IPS-18a (cell line): ENCODE measurements at regions not wholly inside any gene's neighbourhood (a gene's known extent, or its start where the extent isn't known, plus 50 kb on each side); places are given as distances from the start of the nearest gene placed in this dataset.

Experiments used
- H3K27ac ChIP-seq: one replicate; pipeline ENCODE4 v1.5.1; 2013; ENCODE audit warnings: low read length
- H3K27me3 ChIP-seq: one replicate; pipeline ENCODE4 v1.6.1; 2013; ENCODE audit warnings: mild to moderate bottlenecking, low read length; ENCODE audit not compliant: control insufficient read depth, insufficient read depth
- H3K36me3 ChIP-seq: one replicate; pipeline ENCODE4 v1.6.1; 2013; ENCODE audit warnings: low read depth, low read length; ENCODE audit not compliant: control insufficient read depth
- H3K4me1 ChIP-seq: one replicate; pipeline ENCODE4 v1.6.1; 2013; ENCODE audit warnings: low read depth, low read length; ENCODE audit not compliant: control insufficient read depth
- H3K4me3 ChIP-seq: one replicate; pipeline ENCODE4 v1.5.1; 2013; ENCODE audit warnings: low read length
- H3K9ac ChIP-seq: one replicate; pipeline ENCODE4 v1.6.1; 2013; ENCODE audit warnings: mild to moderate bottlenecking, low read length, moderate library complexity
- H3K9me3 ChIP-seq: one replicate; pipeline ENCODE4 v1.6.1; 2013; ENCODE audit warnings: low read depth, low read length; ENCODE audit not compliant: control insufficient read depth

- Histone ChIP-seq H3K9me3 (no peaks in the 10 kb centered on the region), H3K36me3 (no peaks in the 10 kb centered on the region), H3K4me1 (no peaks in the 10 kb centered on the region), H3K27me3 (no peaks in the 10 kb centered on the region), H3K4me3 (no peak overlapping the region), H3K27ac (no peak overlapping the region), H3K9ac (no peak overlapping the region)
Observed at GRCh38 chr12:125525879-125526278, 460.6 kb downstream of the AACS start.

GRCh38 chr12:125528281-125528680, 463.0 kb downstream of the AACS start:
- H3K9ac ChIP-seq: no peak overlapping the region
- no peaks in the 10 kb centered on the region for H3K36me3 ChIP-seq
- H3K4me3 ChIP-seq: no peak overlapping the region
- no peaks in the 10 kb centered on the region for H3K9me3 ChIP-seq
- H3K27me3 ChIP-seq: no peaks in the 10 kb centered on the region
- no peak overlapping the region for H3K27ac ChIP-seq
- no peaks in the 10 kb centered on the region for H3K4me1 ChIP-seq

- Histone ChIP-seq H3K4me3 (no peak overlapping the region), H3K36me3 (no peaks in the 10 kb centered on the region), H3K27ac (no peak overlapping the region), H3K27me3 (no peaks in the 10 kb centered on the region), H3K4me1 (no peaks in the 10 kb centered on the region), H3K9ac (no peak overlapping the region), H3K9me3 (no peaks in the 10 kb centered on the region)
Observed at GRCh38 chr12:125530201-125530600, 465.0 kb downstream of the AACS start.

- H3K4me1 ChIP-seq: no peaks in the 10 kb centered on the region
- H3K4me3 ChIP-seq: no peak overlapping the region
- H3K27ac ChIP-seq: no peak overlapping the region
- no peaks in the 10 kb centered on the region for H3K27me3 ChIP-seq
- H3K9ac ChIP-seq: no peak overlapping the region
- H3K9me3 ChIP-seq: no peaks in the 10 kb centered on the region
- H3K36me3 ChIP-seq: no peaks in the 10 kb centered on the region
Observed at GRCh38 chr12:125530876-125531275, 465.6 kb downstream of the AACS start.

- H3K9ac ChIP-seq: no peak overlapping the region
Observed at GRCh38 chr12:125531574-125531973, 466.3 kb downstream of the AACS start.

GRCh38 chr12:125533434-125534029, 468.3 kb downstream of the AACS start:
- no peak overlapping the region for H3K27ac ChIP-seq
- no peak overlapping the region for H3K9ac ChIP-seq
- H3K4me1 ChIP-seq: no peaks in the 10 kb centered on the region
- H3K27me3 ChIP-seq: no peaks in the 10 kb centered on the region
- no peaks in the 10 kb centered on the region for H3K36me3 ChIP-seq
- no peaks in the 10 kb centered on the region for H3K9me3 ChIP-seq
- no peak overlapping the region for H3K4me3 ChIP-seq

More at GRCh38 chr12:125531574-125531973, 466.3 kb downstream of the AACS start:
- Histone ChIP-seq H3K4me1 (no peaks in the 10 kb centered on the region), H3K4me3 (no peak overlapping the region), H3K9me3 (no peaks in the 10 kb centered on the region), H3K27me3 (no peaks in the 10 kb centered on the region), H3K27ac (no peak overlapping the region), H3K36me3 (no peaks in the 10 kb centered on the region)

GRCh38 chr12:125538401-125539199, 473.4 kb downstream of the AACS start:
- Histone ChIP-seq H3K9ac (no peak overlapping the region), H3K4me3 (no peak overlapping the region), H3K36me3 (no peaks in the 10 kb centered on the region), H3K9me3 (no peaks in the 10 kb centered on the region), H3K4me1 (no peaks in the 10 kb centered on the region), H3K27ac (no peak overlapping the region), H3K27me3 (no peaks in the 10 kb centered on the region)

- no peaks in the 10 kb centered on the region for H3K27me3 ChIP-seq
- no peak overlapping the region for H3K4me3 ChIP-seq
- H3K4me1 ChIP-seq: no peaks in the 10 kb centered on the region
- no peak overlapping the region for H3K27ac ChIP-seq
- H3K36me3 ChIP-seq: no peaks in the 10 kb centered on the region
- no peaks in the 10 kb centered on the region for H3K9me3 ChIP-seq
- no peak overlapping the region for H3K9ac ChIP-seq
Observed at GRCh38 chr12:125540580-125541204, 475.5 kb downstream of the AACS start.

GRCh38 chr12:125544960-125545359, 479.7 kb downstream of the AACS start:
- Histone ChIP-seq H3K9ac (no peak overlapping the region), H3K9me3 (no peaks in the 10 kb centered on the region), H3K36me3 (no peaks in the 10 kb centered on the region), H3K4me3 (no peak overlapping the region), H3K27me3 (no peaks in the 10 kb centered on the region), H3K27ac (no peak overlapping the region), H3K4me1 (no peaks in the 10 kb centered on the region)

GRCh38 chr12:125549171-125549570, 483.9 kb downstream of the AACS start:
- Histone ChIP-seq H3K4me1 (no peaks in the 10 kb centered on the region), H3K9ac (no peak overlapping the region), H3K4me3 (no peak overlapping the region), H3K9me3 (no peaks in the 10 kb centered on the region), H3K36me3 (no peaks in the 10 kb centered on the region), H3K27ac (no peak overlapping the region), H3K27me3 (no peaks in the 10 kb centered on the region)

- Histone ChIP-seq H3K4me3 (no peak overlapping the region), H3K27me3 (no peaks in the 10 kb centered on the region), H3K36me3 (no peaks in the 10 kb centered on the region), H3K9ac (no peak overlapping the region), H3K9me3 (no peaks in the 10 kb centered on the region), H3K27ac (no peak overlapping the region), H3K4me1 (no peaks in the 10 kb centered on the region)
Observed at GRCh38 chr12:125549836-125550235, 484.6 kb downstream of the AACS start.
